T-helper 2 cell treated with Interferon-gamma antibody and Interleukin-4, amounts not matched to agents 5 μg/mL and 100 μg/mL, for 36 hours (primary cell): ENCODE measurements at regions not wholly inside any gene's neighbourhood (a gene's known extent, or its start where the extent isn't known, plus 50 kb on each side); places are given as distances from the start of the nearest gene placed in this dataset.

Source experiments
- DNase-seq: peaks from one replicate; pipeline ENCODE4 v3.0.0; 2021; ENCODE audit warnings: low spot score
- H3K27ac Mint-ChIP-seq: one replicate; pipeline ENCODE4 v1.8.0; 2021; ENCODE audit warnings: mild to moderate bottlenecking, mixed read lengths
- H3K27me3 Mint-ChIP-seq: one replicate; pipeline ENCODE4 v1.8.0; 2021; ENCODE audit warnings: low read depth, mixed read lengths
- H3K36me3 Mint-ChIP-seq: one replicate; pipeline ENCODE4 v1.8.0; 2021; ENCODE audit warnings: low read depth, mixed read lengths
- H3K4me1 Mint-ChIP-seq: one replicate; pipeline ENCODE4 v1.8.0; 2021; ENCODE audit warnings: low read depth, mixed read lengths
- H3K4me3 Mint-ChIP-seq: one replicate; pipeline ENCODE4 v1.8.0; 2022; ENCODE audit warnings: mild to moderate bottlenecking, moderate library complexity, mixed read lengths
- H3K9me3 Mint-ChIP-seq: one replicate; pipeline ENCODE4 v1.8.0; 2021; ENCODE audit warnings: mixed read lengths

DNA sequence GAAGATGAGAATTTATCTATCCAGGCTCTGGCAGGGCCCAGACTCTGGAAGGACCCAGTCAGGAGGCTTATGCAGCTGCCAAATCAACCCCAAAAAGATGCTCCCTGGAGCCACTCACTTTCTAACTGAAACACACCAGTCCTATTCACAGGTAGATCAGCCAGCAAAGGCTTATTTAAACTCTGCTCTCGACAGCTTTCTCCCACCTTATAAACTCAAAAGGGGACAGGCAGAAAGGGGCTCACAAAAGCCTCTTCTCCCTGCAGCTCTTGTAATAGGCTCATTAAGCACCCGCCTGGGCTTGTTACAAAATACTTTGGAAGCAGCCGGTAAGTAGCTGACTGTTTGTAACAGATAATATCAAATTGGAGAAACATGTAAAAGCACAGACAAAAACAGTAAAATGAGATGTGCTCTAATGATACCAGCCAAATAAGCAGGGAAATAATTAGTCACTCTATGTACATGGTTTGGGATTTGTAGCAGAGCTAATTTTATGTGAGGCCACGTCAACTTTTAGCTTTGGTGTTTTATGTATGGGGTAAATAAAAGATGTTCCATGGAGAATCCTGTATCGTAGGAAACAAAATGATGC is 213.8 kb downstream of the NR2F2 start:
- H3K27me3 Mint-ChIP-seq, result no peaks in the 10 kb centered on the region
- H3K36me3 Mint-ChIP-seq, result no peaks in the 10 kb centered on the region
- H3K27ac Mint-ChIP-seq, result no peak overlapping the region
- H3K9me3 Mint-ChIP-seq, result no peaks in the 10 kb centered on the region
- H3K4me1 Mint-ChIP-seq, result no peaks in the 10 kb centered on the region
- H3K4me3 Mint-ChIP-seq, result no peak overlapping the region
- no peak for DNase-seq

DNA sequence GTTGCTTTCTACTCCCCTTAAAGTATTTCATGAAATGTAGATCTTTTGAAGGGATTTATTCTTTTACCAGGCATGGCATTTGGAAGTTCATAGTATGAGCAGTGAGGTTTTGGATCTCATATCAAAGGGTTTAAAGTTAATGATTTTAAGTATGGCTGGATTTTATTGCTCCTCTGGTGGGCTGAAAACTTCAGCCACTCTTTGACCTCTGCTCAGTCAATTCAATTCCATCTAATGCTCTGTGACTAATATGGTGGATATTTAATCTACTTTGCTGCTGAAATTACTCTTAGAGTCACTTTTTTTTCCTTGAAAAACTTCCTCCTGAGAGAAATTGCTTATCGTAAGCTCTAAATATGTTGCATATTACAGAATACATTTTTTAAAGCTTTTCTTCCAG is 218.6 kb downstream of the NR2F2 start:
- Mint-ChIP-seq H3K9me3 (no peaks in the 10 kb centered on the region), H3K27ac (no peak overlapping the region), H3K27me3 (no peaks in the 10 kb centered on the region), H3K4me1 (no peaks in the 10 kb centered on the region), H3K4me3 (no peak overlapping the region), H3K36me3 (no peaks in the 10 kb centered on the region)
- no peak for DNase-seq

DNA sequence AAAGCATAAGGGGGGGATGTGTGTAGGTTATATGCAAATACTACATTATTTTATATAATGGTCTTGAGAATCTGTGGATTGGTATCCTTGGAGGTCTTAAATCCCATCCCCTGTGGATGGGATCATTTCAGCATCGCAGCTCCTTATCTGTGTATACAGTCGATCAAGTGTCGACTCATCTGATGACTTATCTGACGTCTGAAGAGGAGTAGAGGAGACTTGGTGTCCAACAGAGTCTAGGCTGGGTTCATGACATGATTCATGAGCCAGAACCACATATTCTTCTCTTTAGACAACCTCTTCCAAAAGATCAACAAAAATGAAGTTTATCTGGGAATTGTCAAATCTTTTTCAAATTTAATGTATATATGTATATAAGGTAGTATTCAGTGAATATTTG is 220.7 kb downstream of the NR2F2 start:
- no peaks in the 10 kb centered on the region for H3K27me3 Mint-ChIP-seq
- H3K9me3 Mint-ChIP-seq, result peaks cover 4% of the 10 kb centered on the region
- no peaks in the 10 kb centered on the region for H3K36me3 Mint-ChIP-seq
- H3K4me1 Mint-ChIP-seq, result no peaks in the 10 kb centered on the region
- no peak for DNase-seq
- H3K27ac Mint-ChIP-seq, result no peak overlapping the region
- no peak overlapping the region for H3K4me3 Mint-ChIP-seq

DNA sequence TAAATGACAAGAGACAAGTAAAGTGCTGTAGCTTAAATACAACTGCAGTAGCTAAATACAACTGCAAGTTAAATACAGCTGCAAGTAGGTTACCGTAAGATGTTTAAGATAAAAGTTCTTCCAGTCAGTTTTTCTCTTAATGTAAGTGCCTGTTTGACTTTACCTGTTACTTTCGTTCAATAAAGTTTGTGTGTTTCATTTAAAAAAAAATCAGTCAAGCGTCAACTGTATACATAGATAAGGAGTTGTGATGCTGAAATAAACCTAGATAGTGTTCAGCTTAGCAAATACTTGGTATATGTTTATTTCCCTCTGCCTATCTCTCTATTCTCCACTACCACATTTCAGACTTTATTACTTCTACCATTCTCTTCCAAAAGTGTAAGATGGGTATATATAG is 221.2 kb downstream of the NR2F2 start:
- no peak overlapping the region for H3K4me3 Mint-ChIP-seq
- no peak overlapping the region for H3K27ac Mint-ChIP-seq
- no peaks in the 10 kb centered on the region for H3K36me3 Mint-ChIP-seq
- no peaks in the 10 kb centered on the region for H3K27me3 Mint-ChIP-seq
- no peak for DNase-seq
- no peaks in the 10 kb centered on the region for H3K4me1 Mint-ChIP-seq
- H3K9me3 Mint-ChIP-seq, result peaks cover 4% of the 10 kb centered on the region

DNA sequence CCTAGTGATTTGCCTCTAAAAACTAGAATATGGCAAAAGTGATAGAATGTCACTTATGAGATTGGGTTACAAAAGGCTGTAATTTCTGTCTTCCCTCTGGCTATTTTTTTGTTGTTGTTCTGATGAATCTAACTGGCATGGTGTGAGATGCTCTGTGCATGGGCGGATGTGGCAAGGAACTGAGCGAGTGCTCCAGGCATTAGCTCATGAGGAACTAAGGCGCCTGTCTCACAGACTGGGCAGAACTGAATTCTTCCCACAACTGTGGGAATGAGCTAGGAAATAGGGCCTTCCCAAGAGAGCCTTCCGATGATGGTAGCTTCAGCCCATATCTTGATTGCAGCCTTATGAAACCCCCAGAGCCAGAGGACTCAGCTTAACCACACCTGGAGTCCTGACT is 222.5 kb downstream of the NR2F2 start:
- Mint-ChIP-seq H3K4me3 (no peak overlapping the region), H3K4me1 (no peaks in the 10 kb centered on the region), H3K27ac (no peak overlapping the region)

DNA sequence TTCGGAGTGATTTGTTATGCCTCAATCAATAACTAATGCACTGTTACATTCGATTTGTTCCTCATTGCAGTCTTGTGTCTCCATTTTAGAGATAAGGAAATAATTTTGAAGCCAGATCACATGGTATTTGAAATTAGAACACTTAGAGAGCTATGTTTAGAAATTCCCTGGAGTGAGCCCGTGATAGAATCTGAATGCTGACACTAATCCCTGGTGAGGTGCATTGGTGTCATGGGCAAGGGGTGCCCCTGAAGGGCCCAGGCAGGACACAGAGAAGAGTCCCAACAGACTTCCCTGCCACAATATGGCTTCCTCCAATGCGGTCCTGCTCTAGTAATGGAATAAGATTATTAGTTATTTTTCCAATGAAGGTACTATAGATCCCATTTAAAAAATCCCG is 223.0 kb downstream of the NR2F2 start:
- no peaks in the 10 kb centered on the region for H3K4me1 Mint-ChIP-seq
- no peak overlapping the region for H3K27ac Mint-ChIP-seq
- no peak overlapping the region for H3K4me3 Mint-ChIP-seq
- DNase-seq, result no peak
- H3K9me3 Mint-ChIP-seq, result peaks cover 4% of the 10 kb centered on the region
- no peaks in the 10 kb centered on the region for H3K36me3 Mint-ChIP-seq
- H3K27me3 Mint-ChIP-seq, result no peaks in the 10 kb centered on the region

More for the DNA sequence above, 222.5 kb downstream of the NR2F2 start:
- no peaks in the 10 kb centered on the region for H3K36me3 Mint-ChIP-seq
- H3K27me3 Mint-ChIP-seq, result no peaks in the 10 kb centered on the region
- DNase-seq, result no peak
- peaks cover 4% of the 10 kb centered on the region for H3K9me3 Mint-ChIP-seq

DNA sequence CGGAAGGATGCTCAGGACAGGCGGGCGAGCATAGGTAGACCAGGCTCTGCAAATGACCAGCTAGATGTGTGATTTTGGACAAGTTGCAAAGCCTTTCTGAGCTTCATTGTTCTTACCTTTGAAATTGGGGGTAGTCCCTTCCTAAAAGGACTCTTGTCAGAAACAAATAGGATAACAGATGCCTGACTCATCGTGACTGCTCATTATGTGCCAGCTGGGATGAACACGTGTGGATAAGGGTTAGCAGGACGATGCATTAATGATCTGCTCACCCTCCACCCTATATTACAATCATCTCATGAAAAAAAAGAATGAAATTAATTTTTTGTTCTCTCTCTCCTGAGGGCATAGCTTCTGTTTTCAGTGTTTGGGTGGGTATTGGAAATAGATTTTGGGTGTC is 223.4 kb downstream of the NR2F2 start:
- DNase-seq, result no peak
- Mint-ChIP-seq H3K9me3 (peaks cover 4% of the 10 kb centered on the region), H3K27ac (no peak overlapping the region), H3K4me1 (no peaks in the 10 kb centered on the region), H3K36me3 (no peaks in the 10 kb centered on the region), H3K4me3 (no peak overlapping the region), H3K27me3 (no peaks in the 10 kb centered on the region)

DNA sequence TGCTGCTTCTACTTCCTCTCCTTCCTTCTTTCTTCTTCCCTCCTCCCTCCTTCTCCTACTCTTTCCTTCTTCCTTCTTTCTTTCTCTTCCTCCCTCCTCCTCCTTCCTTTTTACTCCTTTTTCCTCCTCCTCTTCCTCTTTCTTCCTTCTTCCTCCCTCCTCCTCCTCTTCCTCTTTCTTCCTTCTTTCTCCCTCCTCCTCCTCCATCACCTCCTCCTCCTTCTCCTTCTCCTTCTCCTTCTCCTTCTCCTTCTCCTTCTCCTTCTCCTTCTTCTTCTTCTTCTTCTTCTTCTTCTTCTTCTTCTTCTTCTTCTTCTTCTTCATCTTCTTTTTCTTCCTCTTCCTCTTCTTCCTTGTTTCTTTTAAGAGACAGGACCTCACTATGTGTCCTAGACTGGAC is 224.0 kb downstream of the NR2F2 start:
- Mint-ChIP-seq H3K4me3 (no peak overlapping the region), H3K27me3 (no peaks in the 10 kb centered on the region), H3K27ac (no peak overlapping the region), H3K9me3 (peaks cover 4% of the 10 kb centered on the region), H3K4me1 (no peaks in the 10 kb centered on the region), H3K36me3 (no peaks in the 10 kb centered on the region)
- DNase-seq, result no peak

DNA sequence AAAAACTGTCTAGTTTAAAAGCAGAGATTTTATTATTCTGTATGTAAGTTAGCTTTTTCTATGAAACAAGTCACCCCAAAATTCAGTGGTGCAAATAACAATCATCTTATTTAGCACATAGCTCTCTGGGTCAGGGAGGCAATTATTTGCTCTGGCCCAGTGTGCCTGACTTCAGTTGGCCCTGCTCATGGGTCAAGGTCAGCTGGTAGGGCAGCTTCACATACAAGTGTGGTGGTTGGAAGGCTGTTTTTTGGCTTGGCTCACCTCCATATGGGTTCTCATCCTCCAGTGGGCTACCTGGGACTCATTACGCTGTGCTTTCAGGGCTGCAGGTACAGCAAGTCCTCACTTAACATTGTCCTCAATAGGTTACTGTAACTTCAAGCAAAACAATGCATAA is 228.6 kb downstream of the NR2F2 start:
- H3K4me1 Mint-ChIP-seq, result no peaks in the 10 kb centered on the region
- H3K36me3 Mint-ChIP-seq, result no peaks in the 10 kb centered on the region
- H3K27me3 Mint-ChIP-seq, result no peaks in the 10 kb centered on the region
- peaks cover 5% of the 10 kb centered on the region for H3K9me3 Mint-ChIP-seq
- H3K27ac Mint-ChIP-seq, result no peak overlapping the region
- H3K4me3 Mint-ChIP-seq, result no peak overlapping the region
- DNase-seq, result no peak

DNA sequence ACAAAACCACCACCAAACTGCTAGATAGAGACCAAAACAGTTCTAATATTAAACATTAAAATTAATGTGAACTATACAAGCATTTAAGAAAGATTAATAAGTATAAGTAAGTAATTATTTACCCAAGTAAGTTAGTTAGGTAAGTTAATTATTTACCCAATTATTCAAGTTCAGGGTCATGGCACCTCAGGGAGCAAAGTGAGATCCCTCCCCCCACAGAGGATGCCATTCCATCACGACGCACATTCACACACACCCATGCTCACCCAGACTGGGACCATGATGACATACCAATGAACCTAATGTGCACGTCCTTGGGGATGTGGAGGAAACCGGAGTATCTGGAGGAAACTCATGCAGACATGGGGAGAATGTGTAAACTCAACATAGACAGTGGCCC is 229.1 kb downstream of the NR2F2 start:
- no peak for DNase-seq
- Mint-ChIP-seq H3K4me1 (no peaks in the 10 kb centered on the region), H3K27ac (no peak overlapping the region), H3K9me3 (peaks cover 7% of the 10 kb centered on the region), H3K36me3 (no peaks in the 10 kb centered on the region), H3K27me3 (no peaks in the 10 kb centered on the region), H3K4me3 (no peak overlapping the region)

DNA sequence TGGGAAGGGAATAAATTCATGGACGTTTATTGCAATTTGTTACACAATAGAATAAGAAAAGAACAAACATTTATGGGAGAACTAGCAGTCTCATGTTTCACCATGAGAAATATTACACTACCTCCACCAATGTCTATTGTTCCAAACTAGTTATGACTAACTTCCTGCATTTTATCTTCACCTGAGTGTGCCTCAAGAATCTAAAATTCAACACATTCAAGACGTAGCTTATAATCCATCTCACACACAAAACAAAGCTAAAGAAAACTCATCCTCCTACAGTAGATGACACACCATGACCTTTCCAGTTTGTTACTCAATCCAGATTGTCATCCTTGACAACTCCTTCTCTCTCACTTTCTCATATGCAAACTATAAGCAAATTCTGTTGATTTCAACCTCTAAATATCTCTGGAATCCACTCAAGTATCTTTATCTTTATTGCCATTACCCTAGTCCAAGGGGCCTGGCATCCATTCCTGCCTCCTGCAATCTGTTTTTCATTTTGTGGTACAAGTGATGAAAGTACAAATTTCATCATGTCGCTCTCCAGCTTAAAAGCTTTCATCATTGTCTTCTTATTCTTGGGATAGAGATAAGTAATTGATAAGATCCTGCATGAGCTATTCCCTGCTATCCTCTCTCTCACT is 229.9 kb downstream of the NR2F2 start:
- H3K9me3 Mint-ChIP-seq, result peaks cover 6% of the 10 kb centered on the region
- no peaks in the 10 kb centered on the region for H3K27me3 Mint-ChIP-seq
- no peaks in the 10 kb centered on the region for H3K36me3 Mint-ChIP-seq
- H3K4me3 Mint-ChIP-seq, result no peak overlapping the region
- no peak overlapping the region for H3K27ac Mint-ChIP-seq
- H3K4me1 Mint-ChIP-seq, result no peaks in the 10 kb centered on the region
- DNase-seq, result no peak

DNA sequence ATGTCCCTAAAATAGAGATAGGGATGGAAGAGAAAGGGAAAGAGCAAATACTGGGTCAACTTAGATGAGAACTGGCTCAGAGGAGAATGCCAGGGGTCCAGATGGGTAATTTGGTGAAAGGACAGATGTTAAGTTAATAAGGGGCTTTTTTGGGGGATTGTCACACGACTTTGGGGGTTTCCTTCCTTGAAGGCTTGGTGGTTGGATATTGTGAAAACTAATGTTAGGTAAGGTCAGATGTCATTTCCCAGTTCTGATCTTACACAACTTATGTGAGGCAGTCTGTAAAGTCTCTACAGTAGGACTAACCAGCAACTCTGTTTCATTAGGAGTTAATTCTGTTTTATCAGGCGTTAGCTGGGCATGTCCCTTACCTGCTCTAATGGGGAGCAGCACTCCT is 231.1 kb downstream of the NR2F2 start:
- no peaks in the 10 kb centered on the region for H3K4me1 Mint-ChIP-seq
- no peak overlapping the region for H3K4me3 Mint-ChIP-seq
- no peaks in the 10 kb centered on the region for H3K27me3 Mint-ChIP-seq
- no peaks in the 10 kb centered on the region for H3K36me3 Mint-ChIP-seq
- H3K9me3 Mint-ChIP-seq, result peaks cover 2% of the 10 kb centered on the region
- no peak for DNase-seq
- H3K27ac Mint-ChIP-seq, result no peak overlapping the region

DNA sequence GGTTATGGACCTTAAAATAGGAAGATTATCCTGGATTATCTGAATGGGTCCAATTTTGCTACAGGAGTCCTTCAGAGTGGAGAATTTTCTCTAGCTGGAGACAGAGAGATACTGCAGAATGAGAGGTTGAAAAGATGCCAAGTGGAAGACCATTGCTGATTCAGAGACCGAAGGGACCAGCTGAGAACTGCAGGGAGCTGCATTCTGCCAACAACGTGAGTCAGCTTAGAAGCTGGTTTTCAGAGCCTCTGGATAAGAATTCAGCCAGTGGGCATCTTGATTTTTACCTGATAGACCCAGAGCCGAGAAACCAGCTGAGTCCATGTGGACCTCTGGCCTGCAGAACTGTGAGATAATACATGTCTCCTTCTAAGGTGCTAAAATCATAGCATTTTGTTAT is 234.0 kb downstream of the NR2F2 start:
- H3K27ac Mint-ChIP-seq, result no peak overlapping the region
- H3K36me3 Mint-ChIP-seq, result no peaks in the 10 kb centered on the region
- H3K27me3 Mint-ChIP-seq, result no peaks in the 10 kb centered on the region
- H3K9me3 Mint-ChIP-seq, result peaks cover 2% of the 10 kb centered on the region
- no peaks in the 10 kb centered on the region for H3K4me1 Mint-ChIP-seq
- DNase-seq, result no peak
- H3K4me3 Mint-ChIP-seq, result no peak overlapping the region

DNA sequence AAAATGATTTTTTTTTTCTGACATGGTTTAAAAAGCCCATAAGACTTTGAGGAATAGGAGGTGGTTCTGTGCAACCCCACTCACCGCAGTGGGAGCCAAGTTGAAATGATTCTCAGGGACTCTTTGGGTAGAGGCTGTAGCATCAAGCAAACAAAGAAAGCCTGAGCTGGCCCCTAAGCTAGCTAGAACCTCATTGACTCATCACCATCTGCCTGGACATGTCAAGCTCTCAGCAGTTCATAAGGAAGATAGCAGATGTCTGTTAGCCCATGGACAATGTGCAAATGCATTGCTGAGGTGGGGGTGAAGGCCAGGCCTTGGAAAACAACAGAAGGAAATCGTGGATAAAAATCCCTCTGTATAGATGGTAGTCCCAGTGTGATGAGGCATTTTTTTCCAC is 234.8 kb downstream of the NR2F2 start:
- no peaks in the 10 kb centered on the region for H3K4me1 Mint-ChIP-seq
- no peak overlapping the region for H3K27ac Mint-ChIP-seq
- no peak overlapping the region for H3K4me3 Mint-ChIP-seq
- DNase-seq, result no peak
- peaks cover 2% of the 10 kb centered on the region for H3K9me3 Mint-ChIP-seq
- no peaks in the 10 kb centered on the region for H3K27me3 Mint-ChIP-seq
- H3K36me3 Mint-ChIP-seq, result no peaks in the 10 kb centered on the region

DNA sequence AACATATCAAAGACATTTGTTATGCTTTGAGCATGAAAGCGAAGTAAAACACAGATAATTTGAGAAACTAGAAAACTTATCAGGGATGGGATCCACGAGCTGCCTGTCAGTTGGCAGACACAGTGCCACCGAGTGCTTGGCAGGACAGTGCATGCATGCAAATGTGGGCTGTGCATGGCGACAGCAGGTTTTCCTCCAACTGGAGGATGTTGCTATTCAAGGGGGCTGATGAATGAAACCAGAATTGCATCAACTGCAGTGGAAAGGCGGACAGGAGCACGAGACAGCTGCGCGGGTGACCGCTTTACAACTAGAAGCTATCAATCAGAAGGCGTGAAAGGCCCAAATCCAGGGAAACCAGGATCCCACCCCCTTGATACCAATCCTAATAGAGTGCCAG is 244.3 kb downstream of the NR2F2 start:
- Mint-ChIP-seq H3K27me3 (no peaks in the 10 kb centered on the region), H3K36me3 (no peaks in the 10 kb centered on the region), H3K9me3 (no peaks in the 10 kb centered on the region), H3K4me1 (no peaks in the 10 kb centered on the region), H3K4me3 (no peak overlapping the region), H3K27ac (no peak overlapping the region)
- DNase-seq, result no peak
